Testis (tissue), 2 donors: ENCODE measurements at regions not wholly inside any gene's neighbourhood (a gene's known extent, or its start where the extent isn't known, plus 50 kb on each side); places are given as distances from the start of the nearest gene placed in this dataset.

Source experiments
- DNase-seq: peaks from one replicate; pipeline ENCODE4 v3.0.0-alpha.2; 2019
- H3K27ac ChIP-seq, 2 donors: fragments of 200-600 bp; sonication (generic); one replicate each; pipeline ENCODE4 v1.5.1; 2019
- H3K27me3 ChIP-seq: fragments of 200-600 bp; sonication (generic); one replicate; pipeline ENCODE4 v1.5.1; 2019
- H3K36me3 ChIP-seq: fragments of 200-600 bp; sonication (generic); one replicate; pipeline ENCODE4 v1.5.1; 2017; ENCODE audit warnings: low read depth; ENCODE audit errors: missing control alignments
- H3K4me1 ChIP-seq: fragments of 200-600 bp; sonication (generic); one replicate; pipeline ENCODE4 v1.5.1; 2019
- H3K4me3 ChIP-seq, 2 donors: fragments of 200-600 bp; sonication (generic); one replicate each; pipeline ENCODE4 v1.5.1; 2017 to 2019
- H3K9me3 ChIP-seq: fragments of 200-600 bp; sonication (generic); one replicate; pipeline ENCODE4 v1.5.1; 2017
- CTCF ChIP-seq, 3 experiments: fragments of 450-650 bp in 2 of 3; fragments of 200-600 bp in 1 of 3; sonication (generic) in 1 of 3; IDR thresholded peaks; one replicate each; pipeline ENCODE4 v1.5.1; 2016 to 2019; ENCODE audit warnings: antibody characterized with exemption in 3 of 3, mild to moderate bottlenecking in 2 of 3, moderate library complexity in 1 of 3
- POLR2A ChIP-seq: fragments of 450-650 bp; IDR thresholded peaks from one replicate; pipeline ENCODE4 v1.6.1; 2017; ENCODE audit warnings: antibody characterized with exemption, mild to moderate bottlenecking, moderate library complexity
- WGBS, 2 donors: methylation state at CpG; one replicate each; pipeline ENCODE4 v1.1.5; 2018; 5-methylcytosine and 5-hydroxymethylcytosine counted together
- intact Hi-C: fragments of 100-400 bp; cut with DNase I; formaldehyde crosslinking; loops from one replicate; pipeline ENCODE4 v1.15.1; 2023; ENCODE audit warnings: low total_unique reads

DNA sequence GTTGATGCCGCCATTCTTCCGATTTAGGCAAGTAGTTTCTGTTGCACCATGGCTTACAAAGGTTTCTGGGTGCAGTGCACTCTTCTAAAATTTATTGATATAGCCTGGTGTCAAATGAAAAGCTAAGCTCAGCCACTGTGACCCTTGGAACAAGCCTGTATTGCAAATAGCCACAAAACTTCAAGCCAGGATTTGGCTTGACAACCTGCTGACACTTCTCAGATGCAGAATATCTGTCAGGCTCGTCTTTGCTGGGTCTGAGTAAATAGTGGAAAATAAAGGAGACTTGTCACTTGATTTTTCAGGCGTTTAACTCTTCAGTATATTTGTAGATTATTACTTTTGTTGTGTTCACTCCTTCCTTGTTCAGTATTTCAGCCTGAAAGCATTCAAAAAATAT, 871.8 kb downstream of the OTOL1 start:
- intact Hi-C loops = no loop called here

GRCh38 chr3:162369306-162369705, 872.7 kb downstream of the OTOL1 start:
- TF ChIP-seq CTCF (IDR thresholded peaks at IDR 0.05) (no peak), POLR2A (no peak)
- H3K4me1 ChIP-seq = no peaks in the 10 kb centered on the region
- intact Hi-C loops = no loop called here
- WGBS, 2 donors = 68 to 73% methylated on average over 1 of the region's 1 CpG
- H3K9me3 ChIP-seq = no peaks in the 10 kb centered on the region
- H3K36me3 ChIP-seq = no peaks in the 10 kb centered on the region
- no peaks in the 10 kb centered on the region for H3K27me3 ChIP-seq
- H3K27ac ChIP-seq = no peak overlapping the region
- no peak for DNase-seq
- H3K4me3 ChIP-seq = no peak overlapping the region

More for the DNA sequence above, 871.8 kb downstream of the OTOL1 start:
- Histone ChIP-seq H3K36me3 (no peaks in the 10 kb centered on the region), H3K9me3 (no peaks in the 10 kb centered on the region), H3K4me1 (no peaks in the 10 kb centered on the region), H3K4me3 (no peak overlapping the region), H3K27ac (no peak overlapping the region), H3K27me3 (no peaks in the 10 kb centered on the region)
- no peak for DNase-seq
- 76 to 79% methylated on average over 4 of the region's 4 CpGs for whole genome bisulfite sequencing, 2 donors
- TF ChIP-seq CTCF (IDR thresholded peaks at IDR 0.05) (no peak), POLR2A (no peak)

- Histone ChIP-seq H3K4me1 (no peaks in the 10 kb centered on the region), H3K27me3 (no peaks in the 10 kb centered on the region), H3K36me3 (no peaks in the 10 kb centered on the region), H3K4me3 (no peak overlapping the region), H3K9me3 (no peaks in the 10 kb centered on the region), H3K27ac (no peak overlapping the region)
- intact Hi-C loops = no loop called here
- WGBS, 2 donors = 89 to 100% methylated on average over 1 of the region's 1 CpG
- no peak for DNase-seq
- TF ChIP-seq POLR2A (no peak), CTCF (IDR thresholded peaks at IDR 0.05) (no peak)
Observed at GRCh38 chr3:162370141-162370540, 873.5 kb downstream of the OTOL1 start.

DNA sequence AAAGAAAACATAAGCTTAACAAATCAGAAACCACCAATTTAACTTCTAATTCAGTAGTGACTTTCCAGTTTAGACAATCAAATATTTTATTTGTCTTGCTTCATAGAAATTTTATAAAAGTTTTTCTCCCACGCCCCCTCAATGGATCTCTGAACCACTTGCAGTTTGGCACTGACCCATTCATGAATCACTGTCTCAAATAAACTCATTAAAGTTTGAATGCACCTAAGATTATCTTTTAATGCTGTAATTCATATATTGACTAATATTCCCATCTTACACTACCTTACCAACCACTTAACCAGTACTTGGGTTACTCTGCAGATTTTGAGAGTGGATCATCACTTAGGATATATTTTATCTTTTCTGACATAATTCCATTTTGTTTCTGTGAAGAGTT, 880.2 kb downstream of the OTOL1 start:
- 75 to 80% methylated on average over 1 of the region's 1 CpG for WGBS, 2 donors
- no peaks in the 10 kb centered on the region for H3K4me1 ChIP-seq
- intact Hi-C loops = no loop called here

More for the DNA sequence above, 880.2 kb downstream of the OTOL1 start:
- Histone ChIP-seq H3K4me3 (no peak overlapping the region), H3K36me3 (no peaks in the 10 kb centered on the region), H3K27ac (no peak overlapping the region), H3K27me3 (no peaks in the 10 kb centered on the region), H3K9me3 (no peaks in the 10 kb centered on the region)
- TF ChIP-seq CTCF (IDR thresholded peaks at IDR 0.05) = no peak
- no peak for TF ChIP-seq POLR2A
- no peak for DNase-seq
